Astrocyte (in vitro differentiated cells and primary cell): ENCODE measurements at regions not wholly inside any gene's neighbourhood (a gene's known extent, or its start where the extent isn't known, plus 50 kb on each side); places are given as distances from the start of the nearest gene placed in this dataset.
"Not testable (repeated sequence)": the region's sequence is repeated elsewhere in the genome, so short reads cannot be mapped to it uniquely, and the experiment has no call there.

Source experiments
- DNase-seq: peaks from one replicate; pipeline ENCODE4 v3.0.0-alpha.2; 2010; ENCODE audit warnings: low read depth
- FAIRE-seq: peaks from 2 replicates; lab custom pipeline; 2011; peaks lifted over from hg19 to GRCh38; lab: Jason Lieb, UNC
- H2AFZ ChIP-seq: 2 replicates; pipeline ENCODE4 v1.6.0; 2012; ENCODE audit warnings: low read depth, low read length, inconsistent platforms
- H3K27ac ChIP-seq: 2 replicates; pipeline ENCODE4 v1.5.1; 2011; ENCODE audit warnings: low read depth, low read length, inconsistent platforms
- H3K27me3 ChIP-seq: 2 replicates; pipeline ENCODE4 v1.6.0; 2011; ENCODE audit warnings: low read length, inconsistent platforms; ENCODE audit not compliant: insufficient read depth
- H3K36me3 ChIP-seq: 2 replicates; pipeline ENCODE4 v1.5.1; 2011; ENCODE audit warnings: low read length, inconsistent platforms; ENCODE audit not compliant: insufficient read depth
- H3K4me1 ChIP-seq: 2 replicates; pipeline ENCODE4 v1.5.1; 2011; ENCODE audit warnings: low read length, inconsistent platforms; ENCODE audit not compliant: insufficient read depth
- H3K4me2 ChIP-seq: 2 replicates; pipeline ENCODE4 v1.6.0; 2012; ENCODE audit warnings: low read length, inconsistent platforms
- H3K4me3 ChIP-seq: 2 replicates; pipeline ENCODE4 v1.5.1; 2011; ENCODE audit warnings: low read depth, mild to moderate bottlenecking, low read length, inconsistent platforms; ENCODE audit not compliant: insufficient read depth
- H3K79me2 ChIP-seq: 2 replicates; pipeline ENCODE4 v1.6.0; 2012; ENCODE audit warnings: mild to moderate bottlenecking, low read length, inconsistent platforms; ENCODE audit not compliant: insufficient read depth
- H3K9ac ChIP-seq: 2 replicates; pipeline ENCODE4 v1.6.0; 2012; ENCODE audit warnings: mild to moderate bottlenecking, low read length, inconsistent platforms
- H3K9me3 ChIP-seq: 2 replicates; pipeline ENCODE4 v1.5.1; 2012; ENCODE audit warnings: low read depth, mild to moderate bottlenecking, low read length, inconsistent platforms; ENCODE audit not compliant: insufficient read depth
- H4K20me1 ChIP-seq: 2 replicates; pipeline ENCODE4 v1.6.0; 2012; ENCODE audit warnings: low read length, inconsistent platforms; ENCODE audit not compliant: insufficient read depth
- H3K27ac Mint-ChIP-seq: one replicate; pipeline ENCODE4 v1.8.0; 2021; ENCODE audit warnings: mild to moderate bottlenecking, mixed read lengths; ENCODE audit not compliant: unreplicated experiment
- H3K27me3 Mint-ChIP-seq: one replicate; pipeline ENCODE4 v1.8.0; 2021; ENCODE audit warnings: low read depth, mixed read lengths; ENCODE audit not compliant: unreplicated experiment
- H3K36me3 Mint-ChIP-seq: one replicate; pipeline ENCODE4 v1.8.0; 2021; ENCODE audit warnings: low read depth, mixed read lengths; ENCODE audit not compliant: unreplicated experiment
- H3K4me1 Mint-ChIP-seq: one replicate; pipeline ENCODE4 v1.8.0; 2021; ENCODE audit warnings: low read depth, mixed read lengths; ENCODE audit not compliant: unreplicated experiment
- H3K4me3 Mint-ChIP-seq: one replicate; pipeline ENCODE4 v1.8.0; 2021; ENCODE audit warnings: mild to moderate bottlenecking, moderate library complexity, mixed read lengths; ENCODE audit not compliant: unreplicated experiment
- H3K9me3 Mint-ChIP-seq: one replicate; pipeline ENCODE4 v1.8.0; 2021; ENCODE audit warnings: mild to moderate bottlenecking, mixed read lengths; ENCODE audit not compliant: unreplicated experiment
- CTCF ChIP-seq: IDR thresholded peaks from 2 replicates; pipeline ENCODE4 v1.5.1; 2011; ENCODE audit warnings: low read depth, mild to moderate bottlenecking, inconsistent platforms, low read length, moderate library complexity; ENCODE audit not compliant: insufficient read depth
- EZH2 ChIP-seq: IDR thresholded peaks from 2 replicates; pipeline ENCODE4 v1.6.1; 2012; ENCODE audit warnings: mild to moderate bottlenecking, low read length, inconsistent platforms; ENCODE audit not compliant: insufficient read depth

DNA sequence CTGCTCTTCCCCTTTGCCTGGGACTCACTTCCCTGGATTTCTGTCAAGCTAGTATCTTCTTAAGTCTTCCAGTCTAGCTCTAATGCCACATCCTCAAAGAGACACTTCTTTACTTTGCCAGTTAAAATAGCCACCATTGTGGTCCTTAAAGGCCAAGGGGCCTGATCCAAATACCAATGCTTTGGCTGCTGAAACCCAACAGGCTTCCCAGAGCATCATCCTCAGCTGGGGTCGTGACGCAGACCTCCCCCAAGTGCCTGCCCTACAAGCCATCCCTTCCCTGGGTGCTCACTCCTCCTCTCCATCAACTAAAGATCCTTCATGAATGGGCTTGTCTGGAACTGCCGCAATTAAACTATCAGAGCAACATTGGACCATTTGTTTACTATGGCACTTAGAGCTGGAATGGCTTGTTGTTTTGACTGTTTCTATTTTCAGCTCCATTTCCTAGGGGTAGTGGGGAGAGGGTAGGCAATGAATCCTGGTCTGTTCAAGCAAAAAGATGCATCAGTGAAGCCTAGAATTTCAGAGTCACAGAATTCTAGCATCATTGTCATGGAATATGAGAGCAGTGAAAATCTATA lies 79.6 kb upstream of the SIRPA start:
- no peak overlapping the region for H3K4me2 ChIP-seq

GRCh38 chr20:1814861-1815260 lies 80.3 kb upstream of the SIRPA start:
- H3K4me1 ChIP-seq = peaks cover 55% of the 10 kb centered on the region
- H3K27ac ChIP-seq = not testable (repeated sequence)

More for the DNA sequence above, 79.6 kb upstream of the SIRPA start:
- no peak overlapping the region for H3K9ac ChIP-seq
- H3K4me1 ChIP-seq = peaks cover 55% of the 10 kb centered on the region
- FAIRE-seq = no peak
- Mint-ChIP-seq H3K36me3 (peaks cover 2% of the 10 kb centered on the region), H3K9me3 (peaks cover 6% of the 10 kb centered on the region), H3K4me1 (peaks cover 66% of the 10 kb centered on the region), H3K4me3 (no peak overlapping the region), H3K27ac (no peak overlapping the region), H3K27me3 (peaks cover 6% of the 10 kb centered on the region)
- no peak overlapping the region for H3K4me3 ChIP-seq
- H3K27ac ChIP-seq = no peak overlapping the region
- DNase-seq = no peak
- H2AFZ ChIP-seq = no peak overlapping the region
- H3K9me3 ChIP-seq = no peaks in the 10 kb centered on the region
- H3K79me2 ChIP-seq = no peaks in the 10 kb centered on the region
- H3K36me3 ChIP-seq = no peaks in the 10 kb centered on the region
- H4K20me1 ChIP-seq = no peaks in the 10 kb centered on the region
- no peaks in the 10 kb centered on the region for H3K27me3 ChIP-seq
- no peak for TF ChIP-seq EZH2
- no peak for TF ChIP-seq CTCF

GRCh38 chr20:1813674-1814635 lies 81.3 kb upstream of the SIRPA start:
- TF ChIP-seq EZH2 = no peak
- TF ChIP-seq CTCF = no peak
- peak overlapping the region; percentile 60 for H3K4me2 ChIP-seq
- Mint-ChIP-seq H3K36me3 (peaks cover 2% of the 10 kb centered on the region), H3K4me1 (peaks cover 71% of the 10 kb centered on the region), H3K27me3 (peaks cover 6% of the 10 kb centered on the region), H3K9me3 (peaks cover 1% of the 10 kb centered on the region), H3K27ac (peak overlapping the region; percentile 93), H3K4me3 (no peak overlapping the region)
- no peaks in the 10 kb centered on the region for H3K9me3 ChIP-seq
- H4K20me1 ChIP-seq = no peaks in the 10 kb centered on the region
- no peaks in the 10 kb centered on the region for H3K27me3 ChIP-seq
- peak overlapping the region; percentile 28 for H3K27ac ChIP-seq
- no peaks in the 10 kb centered on the region for H3K36me3 ChIP-seq
- no peak for FAIRE-seq
- no peak for DNase-seq
- peaks cover 62% of the 10 kb centered on the region for H3K4me1 ChIP-seq
- no peak overlapping the region for H2AFZ ChIP-seq
- H3K4me3 ChIP-seq = no peak overlapping the region
- peak overlapping the region; percentile 33 for H3K9ac ChIP-seq
- H3K79me2 ChIP-seq = no peaks in the 10 kb centered on the region

More at GRCh38 chr20:1814861-1815260, 80.3 kb upstream of the SIRPA start:
- H3K4me3 ChIP-seq, H3K9me3 ChIP-seq, H3K4me2 ChIP-seq, H2AFZ ChIP-seq, H3K27me3 Mint-ChIP-seq, H3K36me3 Mint-ChIP-seq, H3K9ac ChIP-seq, H3K79me2 ChIP-seq, H3K9me3 Mint-ChIP-seq, DNase-seq, H3K27me3 ChIP-seq, H4K20me1 ChIP-seq, H3K4me3 Mint-ChIP-seq, FAIRE-seq, H3K36me3 ChIP-seq, H3K27ac Mint-ChIP-seq: not testable (repeated sequence)
- peaks cover 69% of the 10 kb centered on the region for H3K4me1 Mint-ChIP-seq
